VCaP (cell line): ENCODE measurements at regions not wholly inside any gene's neighbourhood (a gene's known extent, or its start where the extent isn't known, plus 50 kb on each side); places are given as distances from the start of the nearest gene placed in this dataset.

Experiments used
- H3K27ac ChIP-seq: fragments of 450-650 bp; 2 replicates; pipeline ENCODE4 v1.5.1; 2017
- CTCF ChIP-seq: fragments of 450-650 bp; conservative IDR thresholded peaks from 2 replicates; pipeline ENCODE4 v1.5.1; 2017; ENCODE audit warnings: mild to moderate bottlenecking, moderate library complexity

GRCh38 chr10:131016556-131016955, 295.0 kb downstream of the TCERG1L start:
- TF ChIP-seq CTCF = no peak
- no peak overlapping the region for H3K27ac ChIP-seq

- TF ChIP-seq CTCF = no peak
- H3K27ac ChIP-seq = no peak overlapping the region
Observed at GRCh38 chr10:131017566-131018285, 293.8 kb downstream of the TCERG1L start.

- TF ChIP-seq CTCF = no peak
Observed at GRCh38 chr10:131018886-131019500, 292.5 kb downstream of the TCERG1L start.

GRCh38 chr10:131019696-131020095, 291.8 kb downstream of the TCERG1L start:
- H3K27ac ChIP-seq = no peak overlapping the region
- no peak for TF ChIP-seq CTCF

More at GRCh38 chr10:131018886-131019500, 292.5 kb downstream of the TCERG1L start:
- H3K27ac ChIP-seq = no peak overlapping the region

- H3K27ac ChIP-seq = no peak overlapping the region
- TF ChIP-seq CTCF = no peak
Observed at GRCh38 chr10:131020775-131021174, 290.7 kb downstream of the TCERG1L start.

GRCh38 chr10:131021246-131021895, 290.1 kb downstream of the TCERG1L start:
- TF ChIP-seq CTCF = no peak
- no peak overlapping the region for H3K27ac ChIP-seq

- TF ChIP-seq CTCF = no peak
Observed at GRCh38 chr10:131021969-131022368, 289.6 kb downstream of the TCERG1L start.

More at GRCh38 chr10:131021969-131022368, 289.6 kb downstream of the TCERG1L start:
- H3K27ac ChIP-seq = no peak overlapping the region
